ENCODE measurements at regions not wholly inside any gene's neighbourhood (a gene's known extent, or its start where the extent isn't known, plus 50 kb on each side); places are given as distances from the start of the nearest gene placed in this dataset.

DNA sequence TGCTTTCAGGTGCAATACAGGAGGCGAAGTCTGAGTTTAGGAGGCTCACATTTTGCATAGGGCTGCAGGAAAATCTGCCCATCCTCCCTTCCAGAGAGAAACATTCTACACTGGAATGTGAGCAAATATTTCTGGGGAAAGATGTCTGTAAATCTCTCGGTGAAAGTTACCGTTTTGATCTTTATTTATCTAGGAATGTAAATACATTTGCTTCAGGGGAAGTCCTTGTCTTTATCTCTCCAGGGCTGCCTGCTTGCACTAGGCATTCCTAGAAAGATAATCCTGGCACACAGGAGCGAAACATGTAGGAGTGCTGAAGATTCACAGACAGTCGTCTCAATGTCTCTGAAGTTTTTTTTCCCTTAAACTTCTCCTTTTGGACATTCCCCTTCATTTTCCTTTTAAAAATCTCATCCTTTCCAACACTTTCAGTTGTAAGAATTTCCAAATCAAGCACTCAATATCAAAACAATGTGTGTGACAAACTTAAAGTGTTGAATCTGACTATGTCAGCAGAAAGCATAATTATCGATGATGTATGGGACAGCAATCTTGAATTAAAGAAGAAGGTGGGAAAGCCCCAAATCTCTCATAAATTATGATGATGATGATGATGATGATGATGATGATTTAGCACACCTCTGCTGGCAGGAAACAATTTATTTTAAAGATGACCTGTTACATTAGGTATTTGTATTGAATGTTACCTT is 113.4 kb upstream of the RESF1 start:
- Histone ChIP-seq H3K27ac (ENCODE audit: low read depth in 2 of 2, low read length in 2 of 2) (no peak overlapping the region), H3K9ac (ENCODE audit: low read length in 3 of 3) (no peak overlapping the region), H3K36me3 (ENCODE audit: control insufficient read depth in 2 of 3, insufficient read depth in 3 of 3, low read length in 3 of 3) (no peaks in the 10 kb centered on the region), H3K27me3 (ENCODE audit: control insufficient read depth, insufficient read depth, low read length) (no peaks in the 10 kb centered on the region), H3K4me3 (ENCODE audit: low read length in 3 of 3) (no peak overlapping the region), H3K9me3 (ENCODE audit: control insufficient read depth in 2 of 3, insufficient read depth in 1 of 3, low read length in 3 of 3) (peaks cover 0 to 7% (median 2%) of the 10 kb centered on the region in 3 donors), H3K4me1 (ENCODE audit: control insufficient read depth in 2 of 3, insufficient read depth in 2 of 3, low read depth in 1 of 3, low read length in 3 of 3) (no peaks in the 10 kb centered on the region)
- FAIRE-seq, result no peak
- no peak for DNase-seq
- TF ChIP-seq, protein P1, sequence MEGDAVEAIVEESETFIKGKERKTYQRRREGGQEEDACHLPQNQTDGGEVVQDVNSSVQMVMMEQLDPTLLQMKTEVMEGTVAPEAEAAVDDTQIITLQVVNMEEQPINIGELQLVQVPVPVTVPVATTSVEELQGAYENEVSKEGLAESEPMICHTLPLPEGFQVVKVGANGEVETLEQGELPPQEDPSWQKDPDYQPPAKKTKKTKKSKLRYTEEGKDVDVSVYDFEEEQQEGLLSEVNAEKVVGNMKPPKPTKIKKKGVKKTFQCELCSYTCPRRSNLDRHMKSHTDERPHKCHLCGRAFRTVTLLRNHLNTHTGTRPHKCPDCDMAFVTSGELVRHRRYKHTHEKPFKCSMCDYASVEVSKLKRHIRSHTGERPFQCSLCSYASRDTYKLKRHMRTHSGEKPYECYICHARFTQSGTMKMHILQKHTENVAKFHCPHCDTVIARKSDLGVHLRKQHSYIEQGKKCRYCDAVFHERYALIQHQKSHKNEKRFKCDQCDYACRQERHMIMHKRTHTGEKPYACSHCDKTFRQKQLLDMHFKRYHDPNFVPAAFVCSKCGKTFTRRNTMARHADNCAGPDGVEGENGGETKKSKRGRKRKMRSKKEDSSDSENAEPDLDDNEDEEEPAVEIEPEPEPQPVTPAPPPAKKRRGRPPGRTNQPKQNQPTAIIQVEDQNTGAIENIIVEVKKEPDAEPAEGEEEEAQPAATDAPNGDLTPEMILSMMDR (IDR thresholded peaks at IDR 0.05; ENCODE audit: borderline replicate concordance, extremely low read depth, insufficient read depth), result no peak
- intact Hi-C loops (cut with DNase I), result no loop called here

DNA sequence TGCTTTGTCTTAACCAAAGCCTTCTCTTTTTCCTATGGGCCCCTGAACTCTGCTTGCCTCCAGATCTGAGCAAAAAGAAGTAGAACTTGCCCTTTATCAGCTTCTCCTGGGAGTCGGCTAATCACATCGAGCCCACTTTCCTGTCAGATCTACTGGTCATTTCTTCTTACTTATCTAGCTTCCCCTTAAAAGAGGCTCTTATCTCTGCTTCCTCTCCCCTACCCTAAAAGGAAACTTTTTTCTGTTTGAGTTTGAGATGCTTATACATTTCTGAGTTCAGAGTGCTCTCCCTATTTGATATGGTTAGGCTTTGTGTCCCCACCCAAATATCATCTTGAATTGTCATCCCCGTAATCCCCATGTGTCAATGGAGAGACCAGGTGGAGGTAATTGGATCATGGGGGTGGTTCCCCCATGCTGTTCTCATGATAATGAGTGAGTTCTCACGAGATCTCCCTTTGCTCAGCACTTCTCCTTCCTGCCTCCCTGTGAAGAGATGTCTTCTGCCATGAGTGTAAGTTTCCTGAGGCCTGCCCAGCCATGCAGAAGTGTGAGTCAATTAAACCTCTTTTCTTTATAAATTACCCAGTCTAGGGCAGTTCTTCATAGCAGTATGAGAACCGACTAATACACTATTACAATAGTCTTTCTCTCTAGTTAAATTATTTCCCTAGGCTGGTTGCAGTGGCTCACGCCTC is 114.7 kb upstream of the AMN1 start:
- Histone ChIP-seq H3K9me3 (ENCODE audit: control insufficient read depth in 2 of 3, insufficient read depth in 1 of 3, low read length in 3 of 3) (peaks cover 0 to 4% (median 0%) of the 10 kb centered on the region in 3 donors), H3K4me1 (ENCODE audit: control insufficient read depth in 2 of 3, insufficient read depth in 2 of 3, low read depth in 1 of 3, low read length in 3 of 3) (no peaks in the 10 kb centered on the region), H3K36me3 (ENCODE audit: control insufficient read depth in 2 of 3, insufficient read depth in 3 of 3, low read length in 3 of 3) (no peaks in the 10 kb centered on the region), H3K9ac (ENCODE audit: low read length in 3 of 3) (no peak overlapping the region), H3K27me3 (ENCODE audit: control insufficient read depth, insufficient read depth, low read length) (no peaks in the 10 kb centered on the region), H3K27ac (ENCODE audit: low read depth in 2 of 2, low read length in 2 of 2) (no peak overlapping the region), H3K4me3 (ENCODE audit: low read length in 3 of 3) (no peak overlapping the region)
- TF ChIP-seq, protein P1 (IDR thresholded peaks at IDR 0.05; ENCODE audit: borderline replicate concordance, extremely low read depth, insufficient read depth), result no peak
- intact Hi-C loops (cut with DNase I), result no loop called here
- no peak for FAIRE-seq
- DNase-seq, result no peak

DNA sequence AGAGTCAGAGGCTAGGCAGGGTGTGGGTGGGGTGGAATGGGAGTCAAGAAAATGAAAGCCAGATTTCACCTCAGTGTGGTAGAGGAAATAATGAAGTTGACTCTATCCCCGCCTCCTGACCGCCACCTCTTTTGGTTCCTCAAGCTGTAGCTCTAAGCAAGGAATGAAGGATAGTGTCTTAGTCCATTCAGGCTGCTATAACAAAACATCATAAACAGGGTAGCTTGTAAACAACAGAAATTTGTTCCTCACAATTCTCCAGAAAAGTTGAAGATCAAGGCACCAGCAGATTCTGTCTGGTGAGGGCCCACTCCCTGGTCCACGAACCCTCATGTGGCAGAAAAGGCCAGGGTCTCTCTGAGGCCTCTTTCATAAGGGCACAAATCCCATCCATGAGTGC is 109.1 kb upstream of the AMN1 start:
- intact Hi-C loops (cut with DNase I), result no loop called here
- no peak overlapping the region for H3K4me3 ChIP-seq (ENCODE audit: low read length in 3 of 3)
- no peaks in the 10 kb centered on the region for H3K4me1 ChIP-seq (ENCODE audit: control insufficient read depth in 2 of 3, insufficient read depth in 2 of 3, low read depth in 1 of 3, low read length in 3 of 3)
- no peak overlapping the region for H3K9ac ChIP-seq (ENCODE audit: low read length in 3 of 3)
- DNase-seq (no peak), FAIRE-seq (no peak)
- no peaks in the 10 kb centered on the region for H3K36me3 ChIP-seq (ENCODE audit: control insufficient read depth in 2 of 3, insufficient read depth in 3 of 3, low read length in 3 of 3)
- H3K27me3 ChIP-seq (ENCODE audit: control insufficient read depth, insufficient read depth, low read length), result no peaks in the 10 kb centered on the region
- peaks cover 0 to 3% (median 0%) of the 10 kb centered on the region in 3 donors for H3K9me3 ChIP-seq (ENCODE audit: control insufficient read depth in 2 of 3, insufficient read depth in 1 of 3, low read length in 3 of 3)
- H3K27ac ChIP-seq (ENCODE audit: low read depth in 2 of 2, low read length in 2 of 2), result no peak overlapping the region
- TF ChIP-seq, protein P1 (IDR thresholded peaks at IDR 0.05; ENCODE audit: borderline replicate concordance, extremely low read depth, insufficient read depth), result no peak
